Hindlimb muscle (tissue), 1 donor: ENCODE measurements at regions not wholly inside any gene's neighbourhood (a gene's known extent, or its start where the extent isn't known, plus 50 kb on each side); places are given as distances from the start of the nearest gene placed in this dataset.
A peak's percentile ranks its signal among the peaks of the same experiment; 100 is the strongest.
"Not testable (repeated sequence)": the region's sequence is repeated elsewhere in the genome, so short reads cannot be mapped to it uniquely, and the experiment has no call there.

Experiments
- DNase-seq: peaks from one replicate; pipeline ENCODE4 v3.0.0-alpha.2; 2013

DNA sequence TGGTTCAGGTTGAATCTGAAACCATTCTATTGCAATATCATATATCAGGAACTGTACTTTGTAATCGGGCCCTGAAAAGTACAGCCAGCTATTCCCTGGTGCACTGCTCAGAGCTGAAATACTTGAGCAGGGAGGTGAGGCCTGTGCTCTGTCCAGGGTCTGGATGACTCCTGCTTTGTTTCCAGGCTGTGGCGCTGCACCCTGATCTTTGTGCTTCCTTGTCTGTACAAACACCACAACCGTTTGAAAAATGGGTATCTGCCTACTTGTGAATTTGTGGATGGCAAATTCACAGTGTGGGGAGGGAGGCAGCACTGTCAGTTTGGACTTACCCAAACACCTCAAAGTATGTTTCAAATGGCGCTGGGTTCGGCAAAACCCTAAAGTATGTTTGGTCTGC lies 155.4 kb upstream of the FAR2 start:
- no peak for DNase-seq

DNA sequence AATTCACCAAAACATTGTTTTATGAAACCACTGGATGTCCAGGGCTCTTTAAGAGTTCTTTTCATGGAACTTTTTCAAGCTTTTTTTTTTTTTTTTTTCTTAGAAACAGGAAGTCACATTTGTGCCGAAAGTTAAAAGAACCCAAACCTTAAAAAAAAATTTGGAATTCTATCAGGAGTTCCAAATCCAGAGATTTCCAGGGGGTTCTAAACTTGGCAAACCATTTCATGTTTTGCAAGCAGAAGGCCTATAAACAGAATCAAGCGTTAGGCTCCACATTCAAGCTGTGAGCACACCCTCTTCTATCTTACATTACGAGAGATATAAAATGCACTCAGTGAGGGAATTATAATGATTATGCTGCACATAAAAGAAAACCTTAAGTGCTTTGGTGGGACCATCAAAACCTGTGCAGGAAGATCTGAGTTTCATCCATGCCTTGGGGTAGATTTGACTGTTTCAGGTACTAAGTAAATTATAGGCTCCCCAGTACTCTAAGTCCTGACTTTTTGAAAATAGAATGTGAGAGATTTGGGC lies 154.8 kb upstream of the FAR2 start:
- no peak for DNase-seq

GRCh38 chr12:28996688-28997087 lies 152.4 kb upstream of the FAR2 start:
- DNase-seq: no peak

- no peak for DNase-seq
Measured at GRCh38 chr12:28998662-28999120, 150.4 kb upstream of the FAR2 start.

DNA sequence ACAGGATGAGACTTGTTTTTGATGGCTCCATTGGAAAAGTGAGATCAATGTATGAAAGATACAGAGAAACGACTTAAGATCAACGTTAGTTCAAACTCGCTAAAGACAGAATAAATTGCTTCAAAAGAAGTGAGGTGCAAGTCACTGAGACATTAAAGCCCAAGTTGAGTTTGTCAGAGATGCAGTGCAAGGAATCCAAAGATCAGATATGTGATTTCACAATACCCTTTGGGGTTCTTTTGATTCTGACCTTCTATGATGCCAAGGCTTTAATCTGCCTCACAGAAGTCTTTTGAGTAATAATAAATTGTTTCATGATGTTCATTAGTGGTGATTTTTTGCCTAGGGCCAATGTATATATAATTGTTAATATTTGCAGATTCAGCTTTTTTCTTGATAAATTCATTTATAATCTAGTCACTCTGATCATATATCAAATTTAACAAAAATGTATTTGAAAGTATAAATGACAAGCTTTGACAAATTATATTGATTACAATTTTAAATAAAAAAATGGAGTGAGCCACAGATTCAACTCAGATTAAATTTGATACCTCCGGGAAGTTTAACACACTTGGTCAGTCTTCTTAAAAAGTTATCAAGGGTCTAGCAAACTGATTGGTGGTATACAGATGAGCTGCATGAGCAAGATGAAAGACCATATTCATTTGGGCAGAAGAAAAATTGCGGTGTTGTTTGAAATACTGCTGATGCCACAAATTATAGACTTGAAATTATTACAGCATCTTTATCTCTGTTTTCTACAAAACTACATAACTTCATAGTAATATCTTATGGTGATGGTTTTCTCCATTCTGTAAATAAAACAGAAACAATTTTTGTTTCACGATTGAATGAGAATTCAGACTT lies 144.8 kb upstream of the FAR2 start:
- DNase-seq: no peak

DNA sequence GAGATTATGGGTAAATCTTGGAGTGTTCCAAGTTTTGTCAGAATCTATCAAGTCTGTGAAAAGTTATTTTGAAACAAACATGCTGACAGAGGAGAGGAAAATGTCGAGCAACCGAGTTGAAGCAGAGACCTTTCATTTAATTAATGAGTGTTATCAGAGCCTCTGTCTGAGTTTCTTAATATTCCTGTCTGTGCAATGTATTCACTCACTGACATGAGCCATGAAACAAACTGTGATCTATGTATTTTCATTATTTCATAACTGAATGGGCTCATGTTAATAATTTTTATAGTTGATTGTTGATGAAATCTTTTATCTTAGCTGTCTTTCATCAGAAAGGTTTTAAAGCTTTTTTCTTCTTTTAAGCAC lies 144.2 kb upstream of the FAR2 start:
- no peak for DNase-seq

GRCh38 chr12:29008786-29009185 lies 140.3 kb upstream of the FAR2 start:
- DNase-seq: no peak

- no peak for DNase-seq
Measured at GRCh38 chr12:29012673-29013072, 136.4 kb upstream of the FAR2 start.

GRCh38 chr12:29017532-29017931 lies 131.5 kb upstream of the FAR2 start:
- DNase-seq: not testable (repeated sequence)

DNA sequence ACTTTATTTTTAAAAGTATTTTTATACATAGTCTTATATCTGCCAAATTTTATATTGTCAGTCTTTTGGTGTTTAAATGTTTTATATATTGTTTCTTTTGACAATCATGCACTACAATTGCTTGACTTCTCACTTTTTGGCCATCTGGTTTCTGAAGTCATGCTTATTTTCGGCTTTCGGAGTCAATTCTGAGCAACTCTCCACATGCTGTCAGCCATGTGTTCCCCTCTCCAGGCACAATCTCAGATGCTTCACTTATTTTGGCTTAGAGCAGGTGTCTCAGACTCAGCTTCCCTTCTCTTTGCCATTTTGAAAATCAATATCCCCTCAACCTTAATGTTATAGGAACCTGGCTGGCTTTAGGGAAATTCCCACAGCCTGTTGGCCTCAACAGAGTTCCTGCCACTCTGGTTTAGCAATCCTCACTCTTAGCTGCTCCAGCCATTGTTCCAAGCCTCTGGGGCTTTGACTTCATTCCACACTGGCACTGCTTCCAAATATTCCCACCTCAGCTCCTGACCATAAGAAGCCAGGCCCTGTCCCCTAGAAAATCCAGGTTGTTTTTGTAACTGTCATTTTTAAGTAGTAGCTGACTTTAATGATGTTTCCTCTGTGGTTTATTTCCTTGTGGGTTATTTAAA lies 125.5 kb upstream of the FAR2 start:
- no peak for DNase-seq

DNA sequence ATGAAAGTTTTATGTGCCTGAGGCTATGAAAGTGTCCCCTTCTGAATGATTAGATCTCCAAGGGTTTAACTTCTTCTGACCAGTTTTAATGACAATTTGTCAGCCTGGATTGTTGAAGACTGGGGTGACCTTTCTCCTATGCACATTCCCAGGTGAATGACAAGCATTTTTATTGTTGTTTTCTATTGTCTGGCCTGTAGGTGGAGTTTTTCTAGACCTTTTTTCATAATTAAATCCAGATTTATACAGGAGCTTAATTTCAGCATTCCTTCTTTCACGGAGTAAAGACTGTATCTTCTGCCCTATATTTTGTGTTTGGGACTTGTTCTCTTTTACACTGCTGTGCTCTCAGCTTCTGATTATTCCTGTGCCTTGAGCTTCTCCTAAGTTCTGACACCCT lies 125.0 kb upstream of the FAR2 start:
- no peak for DNase-seq

DNA sequence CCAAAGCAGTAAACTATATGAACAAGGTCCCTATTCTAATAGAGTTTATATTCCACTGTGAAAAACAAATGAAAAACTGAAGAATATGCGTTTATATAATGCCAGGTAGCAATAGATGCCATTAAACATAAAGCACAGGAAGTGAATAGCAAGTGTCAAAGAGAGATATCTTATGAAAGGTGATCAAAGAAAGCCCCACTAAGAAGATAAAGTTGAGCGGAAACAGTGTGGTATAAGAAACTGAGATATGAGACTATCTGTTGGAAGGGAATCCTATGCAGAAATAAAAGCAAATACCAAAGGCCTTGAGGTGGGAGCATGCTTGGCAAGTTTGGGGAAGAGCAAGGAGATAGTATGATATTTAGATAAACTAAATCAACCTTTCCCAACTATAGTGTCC lies 123.1 kb upstream of the FAR2 start:
- no peak for DNase-seq

- DNase-seq: no peak
Measured at GRCh38 chr12:29026419-29026818, 122.7 kb upstream of the FAR2 start.

DNA sequence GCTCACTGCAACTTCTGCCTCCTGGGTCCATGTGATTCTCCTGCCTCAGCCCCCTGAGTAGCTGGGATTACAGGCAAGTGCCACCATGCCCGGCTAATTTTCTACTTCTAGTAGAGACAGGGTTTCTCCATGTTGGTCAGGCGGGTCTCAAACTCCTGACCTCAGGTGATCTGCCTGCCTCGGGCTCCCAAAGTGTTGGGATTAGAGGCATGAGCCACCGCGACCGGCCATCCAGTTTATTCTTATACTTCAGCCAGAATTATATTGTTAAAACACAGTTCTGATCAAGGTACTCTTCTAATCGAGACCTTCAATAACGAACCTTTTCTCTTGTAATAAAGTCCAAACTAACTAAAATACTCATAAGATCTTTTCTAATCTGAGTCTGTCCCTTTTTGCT lies 119.6 kb upstream of the FAR2 start:
- DNase-seq: not testable (repeated sequence)

DNA sequence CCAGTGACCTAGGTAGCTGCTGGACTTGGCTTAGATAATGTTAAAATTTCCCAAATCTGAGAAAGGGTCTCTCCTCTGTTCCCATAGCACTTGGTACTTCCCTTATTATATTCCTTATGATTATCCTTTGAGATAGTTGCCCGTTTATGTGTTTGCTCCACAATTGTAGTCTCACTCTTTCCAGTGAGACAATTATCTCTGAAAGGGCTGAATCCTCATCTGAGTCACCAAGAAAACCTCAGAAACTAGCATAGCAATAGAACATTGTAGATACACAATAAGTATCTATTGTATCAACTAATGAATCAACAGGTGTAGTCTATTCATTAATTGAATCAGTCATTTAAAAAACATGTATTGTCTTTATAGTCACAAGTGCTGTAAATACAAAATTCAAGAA lies 119.1 kb upstream of the FAR2 start:
- DNase-seq: no peak

DNA sequence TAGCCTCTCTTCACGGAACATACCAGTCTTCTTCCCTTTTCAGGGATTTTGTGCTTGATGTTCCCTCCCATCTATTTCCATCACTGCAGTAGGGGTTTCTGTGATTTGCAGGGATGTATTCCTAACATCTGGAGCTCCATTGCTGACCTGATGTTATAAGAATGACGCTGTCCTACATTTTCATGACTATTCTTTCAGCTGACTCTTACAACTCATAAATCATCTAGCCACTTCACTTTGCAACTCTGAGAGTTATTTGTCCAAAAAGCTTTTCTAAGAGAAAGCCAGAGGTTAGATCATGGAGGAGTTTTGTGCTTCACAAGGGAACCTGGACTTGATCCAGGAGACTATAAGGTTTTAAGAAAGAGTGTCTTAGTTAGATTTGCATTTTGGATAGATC lies 116.6 kb upstream of the FAR2 start:
- peak; percentile 26 for DNase-seq

DNA sequence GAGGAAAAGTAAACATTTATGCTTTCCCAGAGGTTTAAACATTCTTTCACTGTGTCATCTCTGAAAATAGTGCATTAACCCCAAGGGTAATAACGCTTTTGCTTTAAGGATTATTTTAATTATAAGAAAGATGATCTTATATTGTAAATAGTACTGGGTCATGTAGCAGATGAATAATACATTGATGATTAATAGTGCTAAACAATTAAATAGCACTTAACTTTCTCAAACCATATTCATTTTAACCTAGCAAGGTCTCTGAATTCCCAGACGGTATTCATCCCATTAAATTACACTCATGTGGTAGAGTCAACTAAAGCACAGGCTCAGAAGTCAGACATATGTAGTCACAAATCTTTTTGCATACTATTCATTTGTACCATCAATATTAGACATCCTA lies 115.6 kb upstream of the FAR2 start:
- DNase-seq: no peak

GRCh38 chr12:29035112-29035511 lies 114.0 kb upstream of the FAR2 start:
- no peak for DNase-seq

GRCh38 chr12:29039013-29039412 lies 110.1 kb upstream of the FAR2 start:
- peak; percentile 29 for DNase-seq

DNA sequence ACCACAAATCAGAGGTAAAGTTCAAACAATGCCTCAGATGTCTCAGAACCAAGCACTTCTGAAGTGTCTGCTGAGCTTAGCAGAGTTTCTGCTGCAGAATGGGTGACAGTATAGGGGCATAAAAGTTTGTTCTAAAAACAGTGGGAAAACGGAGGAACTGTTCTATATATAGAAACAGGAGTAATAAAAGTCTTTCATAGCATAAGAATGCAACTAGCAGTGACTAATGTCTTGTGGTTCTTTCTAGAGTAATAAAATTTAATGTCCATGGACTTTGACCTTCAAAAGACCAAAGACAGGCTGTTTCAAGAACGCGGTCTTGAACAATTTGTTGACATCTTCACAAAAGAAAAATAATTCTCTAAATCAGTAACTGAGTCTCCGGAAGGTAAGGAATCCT lies 107.5 kb upstream of the FAR2 start:
- DNase-seq: no peak

- no peak for DNase-seq
Measured at GRCh38 chr12:29043069-29043468, 106.0 kb upstream of the FAR2 start.

DNA sequence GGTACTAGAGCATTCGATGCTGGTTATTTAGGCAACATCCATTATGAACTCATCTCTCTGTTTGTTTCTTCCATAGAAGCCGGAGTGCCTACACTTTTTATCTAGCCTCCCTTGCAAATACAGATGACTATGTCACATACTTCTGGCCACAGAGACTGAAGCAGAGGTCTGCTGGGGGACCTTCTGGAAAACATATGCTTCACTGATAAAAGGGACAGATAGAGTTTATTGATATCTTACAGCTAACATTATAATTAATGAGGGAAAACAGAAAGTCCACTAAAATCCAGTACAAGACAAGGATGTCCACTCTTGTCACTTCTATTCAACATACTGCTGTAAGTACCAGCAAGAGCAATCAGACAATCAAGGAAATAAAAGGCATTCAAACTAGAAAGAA lies 104.3 kb upstream of the FAR2 start:
- DNase-seq: no peak

DNA sequence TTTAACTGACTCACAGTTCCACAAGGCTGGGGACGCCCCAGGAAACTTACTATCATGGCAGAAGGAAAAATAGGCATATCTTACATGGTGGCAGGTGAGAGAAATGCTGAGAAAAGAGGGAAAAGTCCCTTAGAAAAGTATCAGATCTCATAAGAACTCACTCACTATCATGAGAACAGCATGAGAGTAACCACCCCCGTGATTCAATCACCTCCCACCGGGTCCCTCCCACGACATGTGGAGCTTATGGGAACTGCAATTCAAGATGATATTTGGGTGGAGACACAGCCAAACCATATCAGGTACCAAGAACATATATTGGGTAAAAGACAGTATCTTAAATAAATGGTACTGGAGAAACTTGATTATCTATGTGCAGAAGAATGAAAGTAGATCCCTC lies 100.3 kb upstream of the FAR2 start:
- DNase-seq: no peak

DNA sequence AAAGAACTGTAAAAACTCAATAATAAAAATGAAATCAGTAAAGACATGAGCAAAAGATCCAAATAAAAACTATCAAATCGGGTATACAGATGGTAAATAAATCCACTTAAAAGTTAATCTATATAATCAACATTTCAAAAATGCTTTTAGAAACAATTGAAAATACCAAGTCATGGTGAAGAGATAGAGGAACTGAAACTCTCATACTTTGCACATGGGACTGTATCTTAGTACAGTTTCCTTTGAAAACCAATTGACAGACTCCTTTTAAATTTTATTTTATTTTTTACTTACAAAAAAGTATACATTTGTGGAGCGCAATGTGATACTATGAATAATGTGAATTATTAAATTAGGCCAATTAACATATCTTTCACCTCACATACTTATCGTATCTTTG lies 98.6 kb upstream of the FAR2 start:
- DNase-seq: no peak
